Stomach (tissue), 8 donors: ENCODE measurements at regions not wholly inside any gene's neighbourhood (a gene's known extent, or its start where the extent isn't known, plus 50 kb on each side); places are given as distances from the start of the nearest gene placed in this dataset.
"Not testable (repeated sequence)": the region's sequence is repeated elsewhere in the genome, so short reads cannot be mapped to it uniquely, and the experiment has no call there.

Experiments used
- DNase-seq, 2 donors: peaks; one replicate each; pipeline versions ENCODE4 v3.0.0 to v3.0.0-alpha.2; 2013 to 2019
- H3K27ac ChIP-seq, 5 donors: fragments of 200-600 bp in 4 of 5; sonication (generic) in 4 of 5; one replicate each; pipeline ENCODE4 v1.5.1; 2013 to 2019; ENCODE audit warnings: mild to moderate bottlenecking in 1 of 5, moderate library complexity in 1 of 5
- H3K27me3 ChIP-seq, 3 donors: fragments of 200-600 bp; sonication (generic); one replicate each; pipeline ENCODE4 v1.5.1; 2017 to 2019; ENCODE audit warnings: mixed run types in 1 of 3
- H3K36me3 ChIP-seq, 4 donors: fragments of 200-600 bp; sonication (generic); 1 replicate in 3 of 4; 2 replicates in 1 of 4; pipeline ENCODE4 v1.5.1; 2016 to 2019
- H3K4me1 ChIP-seq, 4 donors: fragments of 200-600 bp; sonication (generic); one replicate each; pipeline ENCODE4 v1.5.1; 2016 to 2019
- H3K4me3 ChIP-seq, 4 donors: fragments of 200-600 bp; sonication (generic) in 3 of 4; one replicate each; pipeline ENCODE4 v1.5.1; 2016 to 2019; ENCODE audit warnings: mild to moderate bottlenecking in 1 of 4
- H3K9me3 ChIP-seq, 4 donors: fragments of 200-600 bp; sonication (generic); one replicate each; pipeline ENCODE4 v1.5.1; 2016 to 2019
- CTCF ChIP-seq, 7 experiments: fragments of 450-650 bp in 4 of 7; fragments of 200-600 bp in 3 of 7; sonication (generic) in 3 of 7; IDR thresholded peaks; one replicate each; pipeline ENCODE4 v1.5.1; 2016 to 2019; ENCODE audit warnings: antibody characterized with exemption in 7 of 7, control low read depth in 2 of 7, mild to moderate bottlenecking in 1 of 7
- EP300 ChIP-seq: sonication (generic); formaldehyde crosslinking; IDR thresholded peaks from one replicate; pipeline ENCODE4 v1.6.1; 2017; ENCODE audit warnings: antibody characterized with exemption
- POLR2A ChIP-seq, 4 donors: fragments of 450-650 bp; IDR thresholded peaks; one replicate each; pipeline ENCODE4 v1.6.1; 2016; ENCODE audit warnings: antibody characterized with exemption in 4 of 4, control low read depth in 2 of 4, mild to moderate bottlenecking in 1 of 4, moderate library complexity in 1 of 4
- POLR2AphosphoS5 ChIP-seq, 3 donors: sonication (generic); formaldehyde crosslinking; IDR thresholded peaks; one replicate each; pipeline ENCODE4 v1.6.1; 2016; ENCODE audit warnings: antibody characterized with exemption in 3 of 3
- WGBS, 5 donors: extraction: QIAGEN DNeasy Blood & Tissue Kit in 3 of 5; methylation state at CpG; one replicate each; pipeline versions ENCODE4 v1.1.5 to v1.1.7; 2013 to 2018; 5-methylcytosine and 5-hydroxymethylcytosine counted together
- intact Hi-C: fragments of 100-400 bp; cut with DNase I; formaldehyde crosslinking; loops from one replicate; pipeline ENCODE4 v1.15.1; 2023; ENCODE audit warnings: low total_unique reads
- donor health status: healthy with polysubstance abuse.
- donor health status: Bipolar disorder and iron deficiency.
- donor health status: healthy.

GRCh38 chr7:131154380-131154779, 173.3 kb upstream of the MKLN1 start:
- Histone ChIP-seq H3K36me3 (no peaks in the 10 kb centered on the region), H3K27ac (no peak overlapping the region), H3K27me3 (no peaks in the 10 kb centered on the region), H3K9me3 (no peaks in the 10 kb centered on the region), H3K4me3 (no peak overlapping the region), H3K4me1 (no peaks in the 10 kb centered on the region)
- TF ChIP-seq CTCF (IDR thresholded peaks at IDR 0.05) (no peak), POLR2A (IDR thresholded peaks at IDR 0.05) (no peak), POLR2AphosphoS5 (IDR thresholded peaks at IDR 0.05) (no peak), EP300 (no peak)
- intact Hi-C loops: no loop called here
- DNase-seq: no peak

DNA sequence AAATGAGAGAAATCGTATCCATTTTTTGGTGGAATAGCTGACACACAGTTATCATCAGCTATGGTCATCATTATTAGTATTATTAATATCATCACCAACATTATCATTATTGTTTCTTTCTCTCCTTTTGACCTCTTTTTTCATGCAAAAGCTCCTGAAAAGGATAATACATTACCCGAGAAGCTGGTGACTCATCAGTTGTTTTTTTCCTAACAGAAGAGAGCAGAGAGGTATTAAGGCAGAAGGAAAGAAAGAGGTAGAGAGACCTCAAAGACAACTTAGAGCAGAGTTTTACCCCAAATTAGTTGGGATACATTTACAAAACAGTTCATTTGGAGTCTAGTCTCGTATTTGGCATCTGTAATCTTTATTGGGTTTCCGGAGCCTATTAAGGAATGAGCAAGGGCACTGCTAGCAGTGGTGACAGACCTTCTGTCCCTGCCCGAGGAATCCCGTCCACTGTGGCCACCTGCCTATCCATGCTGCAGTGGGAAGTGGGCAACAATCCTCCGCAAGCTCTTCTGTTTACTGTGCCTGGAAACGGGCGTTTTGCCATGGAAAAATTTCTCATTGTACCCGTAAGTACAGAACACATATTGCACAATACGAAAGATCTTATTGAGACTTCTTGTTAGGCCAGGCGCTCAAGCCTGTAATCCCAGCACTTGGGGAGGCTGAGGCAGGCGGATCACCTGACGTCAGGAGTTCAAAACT, 170.0 kb upstream of the MKLN1 start:
- Histone ChIP-seq H3K27me3 (no peaks in the 10 kb centered on the region), H3K4me1 (peaks cover 0 to 4% (median 0%) of the 10 kb centered on the region in 4 donors), H3K4me3 (no peak overlapping the region), H3K27ac (no peak overlapping the region), H3K9me3 (no peaks in the 10 kb centered on the region), H3K36me3 (no peaks in the 10 kb centered on the region)
- 78 to 82% (median 80%) methylated on average over 14 of the region's 14 CpGs for WGBS, 5 donors
- no peak for DNase-seq
- TF ChIP-seq CTCF (IDR thresholded peaks at IDR 0.05) (no peak), POLR2A (IDR thresholded peaks at IDR 0.05) (no peak), POLR2AphosphoS5 (IDR thresholded peaks at IDR 0.05) (no peak), EP300 (no peak)
- intact Hi-C loops: no loop called here

DNA sequence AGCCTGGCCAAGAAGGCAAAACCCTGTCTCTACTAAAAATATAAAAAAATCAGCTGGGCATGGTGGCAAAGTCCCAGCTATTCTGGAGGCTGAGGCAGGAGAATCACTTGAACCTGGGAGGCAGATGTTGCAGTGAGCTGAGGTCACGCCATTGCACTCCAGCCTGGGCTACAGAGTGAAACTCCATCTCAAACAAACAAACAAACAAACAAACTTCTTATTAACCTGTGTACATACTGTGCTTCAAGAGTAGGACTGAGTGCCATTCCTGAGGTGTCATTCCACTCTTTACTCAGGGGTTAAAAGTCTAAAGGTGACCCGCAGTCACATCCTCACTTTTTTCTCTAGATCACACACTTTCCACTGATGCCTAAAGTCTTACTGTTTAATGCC, 169.4 kb upstream of the MKLN1 start:
- H3K36me3 ChIP-seq, intact Hi-C loops, DNase-seq, H3K4me1 ChIP-seq, H3K9me3 ChIP-seq, H3K4me3 ChIP-seq, H3K27me3 ChIP-seq, H3K27ac ChIP-seq: not testable (repeated sequence)
- WGBS, 5 donors: 82 to 98% (median 88%) methylated on average over 2 of the region's 2 CpGs

GRCh38 chr7:131159961-131160361, 167.7 kb upstream of the MKLN1 start:
- Histone ChIP-seq H3K36me3 (no peaks in the 10 kb centered on the region), H3K27me3 (no peaks in the 10 kb centered on the region), H3K9me3 (no peaks in the 10 kb centered on the region), H3K27ac (no peak overlapping the region), H3K4me1 (peaks cover 0 to 4% (median 0%) of the 10 kb centered on the region in 4 donors), H3K4me3 (no peak overlapping the region)
- no peak for TF ChIP-seq EP300
- TF ChIP-seq CTCF (IDR thresholded peaks at IDR 0.05): no peak
- no peak for TF ChIP-seq POLR2A (IDR thresholded peaks at IDR 0.05)
- no peak for TF ChIP-seq POLR2AphosphoS5 (IDR thresholded peaks at IDR 0.05)
- 36 to 74% (median 56%) methylated on average over 2 of the region's 2 CpGs for WGBS, 5 donors
- intact Hi-C loops: no loop called here
- DNase-seq: no peak

DNA sequence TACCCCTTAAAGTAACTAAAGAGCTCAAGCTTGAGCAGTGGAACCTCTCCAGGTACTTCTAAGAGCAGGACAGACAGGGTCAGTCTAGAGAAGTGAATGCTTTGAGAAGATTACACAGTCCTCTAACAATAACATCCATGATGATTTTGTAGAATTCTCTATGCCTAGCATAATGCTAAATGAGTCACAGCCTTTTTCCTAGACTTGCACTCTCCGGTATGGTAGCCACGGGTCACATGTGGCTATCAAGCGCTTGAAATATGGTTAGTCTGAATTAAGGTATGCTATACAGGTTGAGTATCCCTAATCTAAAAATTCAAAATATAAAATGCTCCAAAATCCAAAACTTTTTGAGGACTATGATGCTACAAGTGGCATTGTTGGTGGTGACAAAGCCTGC, 166.6 kb upstream of the MKLN1 start:
- no peak for TF ChIP-seq POLR2AphosphoS5 (IDR thresholded peaks at IDR 0.05)
- no peak for TF ChIP-seq POLR2A (IDR thresholded peaks at IDR 0.05)
- no peak for TF ChIP-seq EP300
- TF ChIP-seq CTCF (IDR thresholded peaks at IDR 0.05): no peak
- H3K9me3 ChIP-seq: no peaks in the 10 kb centered on the region
- no peak overlapping the region for H3K4me3 ChIP-seq
- H3K4me1 ChIP-seq: peaks cover 0 to 4% (median 0%) of the 10 kb centered on the region in 4 donors
- intact Hi-C loops: no loop called here
- WGBS, 5 donors: 92 to 98% (median 93%) methylated on average over 3 of the region's 3 CpGs
- DNase-seq: no peak
- no peaks in the 10 kb centered on the region for H3K36me3 ChIP-seq
- no peak overlapping the region for H3K27ac ChIP-seq
- H3K27me3 ChIP-seq: no peaks in the 10 kb centered on the region
